ENCODE measurements at regions not wholly inside any gene's neighbourhood (a gene's known extent, or its start where the extent isn't known, plus 50 kb on each side); places are given as distances from the start of the nearest gene placed in this dataset.

DNA sequence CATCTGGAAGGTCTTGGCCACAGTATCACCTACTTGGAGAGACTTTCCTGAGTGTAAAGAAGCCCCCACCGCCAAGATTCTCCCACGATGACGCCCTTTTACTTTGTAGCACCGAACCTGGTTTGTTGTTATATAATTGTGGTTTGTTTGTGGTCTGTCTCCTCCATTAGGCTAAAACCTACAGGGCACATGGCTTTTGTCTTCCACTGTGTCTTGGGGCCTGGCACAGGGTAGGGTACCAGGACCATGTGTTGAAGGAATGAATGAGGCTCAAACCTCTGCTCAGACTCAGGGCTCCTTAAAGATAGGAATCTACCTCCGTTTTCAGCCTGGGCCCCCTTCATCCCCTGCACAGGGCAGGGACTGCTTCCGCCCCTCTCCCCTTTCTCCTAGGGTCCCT, 59.4 kb upstream of the CCDC167 start:
- TF ChIP-seq, protein P1, sequence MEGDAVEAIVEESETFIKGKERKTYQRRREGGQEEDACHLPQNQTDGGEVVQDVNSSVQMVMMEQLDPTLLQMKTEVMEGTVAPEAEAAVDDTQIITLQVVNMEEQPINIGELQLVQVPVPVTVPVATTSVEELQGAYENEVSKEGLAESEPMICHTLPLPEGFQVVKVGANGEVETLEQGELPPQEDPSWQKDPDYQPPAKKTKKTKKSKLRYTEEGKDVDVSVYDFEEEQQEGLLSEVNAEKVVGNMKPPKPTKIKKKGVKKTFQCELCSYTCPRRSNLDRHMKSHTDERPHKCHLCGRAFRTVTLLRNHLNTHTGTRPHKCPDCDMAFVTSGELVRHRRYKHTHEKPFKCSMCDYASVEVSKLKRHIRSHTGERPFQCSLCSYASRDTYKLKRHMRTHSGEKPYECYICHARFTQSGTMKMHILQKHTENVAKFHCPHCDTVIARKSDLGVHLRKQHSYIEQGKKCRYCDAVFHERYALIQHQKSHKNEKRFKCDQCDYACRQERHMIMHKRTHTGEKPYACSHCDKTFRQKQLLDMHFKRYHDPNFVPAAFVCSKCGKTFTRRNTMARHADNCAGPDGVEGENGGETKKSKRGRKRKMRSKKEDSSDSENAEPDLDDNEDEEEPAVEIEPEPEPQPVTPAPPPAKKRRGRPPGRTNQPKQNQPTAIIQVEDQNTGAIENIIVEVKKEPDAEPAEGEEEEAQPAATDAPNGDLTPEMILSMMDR (conservative IDR thresholded peaks at IDR 0.05), result no peak
- H3K9me3 Mint-ChIP-seq, result peaks cover 4% of the 10 kb centered on the region
- no peak overlapping the region for H3K27ac Mint-ChIP-seq
- H3K27me3 Mint-ChIP-seq, result peaks cover 57% of the 10 kb centered on the region
- no peak for DNase-seq (ENCODE audit: extremely low spot score, unreplicated experiment)
- H3K4me1 Mint-ChIP-seq (ENCODE audit: unreplicated experiment), result peaks cover 61% of the 10 kb centered on the region
- H3K36me3 Mint-ChIP-seq, result no peaks in the 10 kb centered on the region
- H3K4me3 Mint-ChIP-seq, result no peak overlapping the region

DNA sequence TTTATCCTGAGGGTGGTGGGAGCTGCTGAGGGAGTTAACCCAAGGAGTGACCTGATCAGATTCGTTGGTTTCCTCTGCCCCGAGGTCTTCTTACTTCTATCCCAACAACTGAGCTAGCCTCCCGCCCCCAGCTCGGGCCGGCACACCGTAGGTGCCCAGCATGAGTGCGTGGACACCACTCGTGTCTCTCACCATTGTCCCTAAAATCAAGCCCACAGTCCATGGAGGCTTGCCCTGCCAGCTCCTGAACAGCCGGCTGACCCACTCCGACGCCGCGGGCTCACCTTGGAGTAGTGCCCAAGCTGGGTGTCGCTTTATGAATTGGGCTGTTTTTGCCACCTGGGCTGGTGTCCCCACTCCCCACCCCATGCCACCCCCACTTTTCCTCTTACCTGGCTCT, 59.0 kb upstream of the CCDC167 start:
- Mint-ChIP-seq H3K27me3 (peaks cover 54% of the 10 kb centered on the region), H3K4me1 (ENCODE audit: unreplicated experiment) (peaks cover 60% of the 10 kb centered on the region)
- TF ChIP-seq, protein P1 (conservative IDR thresholded peaks at IDR 0.05), result no peak

DNA sequence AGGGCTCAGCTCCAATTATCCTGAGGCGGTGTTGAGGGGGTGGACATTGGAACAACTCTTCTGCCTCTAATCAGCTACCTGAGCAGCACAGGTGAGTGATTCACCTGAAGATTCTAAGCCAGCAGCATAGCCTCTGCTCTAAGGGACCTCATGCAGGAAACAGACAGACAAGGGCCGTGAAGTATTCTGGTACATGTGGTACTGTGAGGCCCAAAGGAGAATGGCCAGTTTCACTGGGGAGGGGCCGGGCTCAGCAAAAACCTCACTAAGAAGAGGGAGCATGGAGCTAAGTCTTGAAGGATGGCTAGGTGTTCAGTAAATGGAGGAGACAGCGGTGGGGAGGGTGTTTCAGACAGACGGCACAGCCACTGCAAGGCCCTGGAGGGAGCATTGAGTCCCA, 58.5 kb upstream of the CCDC167 start:
- Mint-ChIP-seq H3K4me3 (no peak overlapping the region), H3K36me3 (no peaks in the 10 kb centered on the region), H3K27me3 (peaks cover 54% of the 10 kb centered on the region)

More for the DNA sequence above, 59.0 kb upstream of the CCDC167 start:
- Mint-ChIP-seq H3K4me3 (no peak overlapping the region), H3K9me3 (peaks cover 4% of the 10 kb centered on the region), H3K36me3 (no peaks in the 10 kb centered on the region), H3K27ac (no peak overlapping the region)
- DNase-seq (ENCODE audit: extremely low spot score, unreplicated experiment), result no peak

DNA sequence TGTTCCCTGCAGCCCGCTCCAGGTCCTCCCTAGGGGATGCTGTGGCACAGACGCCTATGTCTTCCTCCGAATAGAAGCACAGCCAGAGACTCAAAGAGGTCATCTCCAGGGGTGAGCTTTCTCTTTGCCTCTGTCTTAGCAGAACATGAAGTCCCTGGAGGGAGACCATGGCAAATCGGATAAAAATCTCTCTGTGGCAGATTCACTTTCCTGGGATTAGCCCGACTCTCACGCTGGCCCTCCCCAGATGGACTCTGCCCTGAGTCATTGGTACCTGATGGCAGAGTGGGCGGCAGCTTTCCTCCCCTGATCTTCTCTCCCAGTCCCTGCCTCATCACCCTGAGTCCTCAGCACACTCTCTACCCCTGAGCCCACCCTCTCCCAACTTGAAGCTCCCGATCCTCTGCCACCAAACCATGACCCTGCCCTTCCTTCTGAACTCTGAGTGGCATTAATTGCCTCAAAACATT, 58.0 kb upstream of the CCDC167 start:
- peak overlapping the region; percentile 17 for H3K4me3 Mint-ChIP-seq
- peaks cover 4% of the 10 kb centered on the region for H3K9me3 Mint-ChIP-seq
- H3K4me1 Mint-ChIP-seq (ENCODE audit: unreplicated experiment), result peaks cover 61% of the 10 kb centered on the region
- H3K27me3 Mint-ChIP-seq, result peaks cover 54% of the 10 kb centered on the region
- H3K36me3 Mint-ChIP-seq, result no peaks in the 10 kb centered on the region
- DNase-seq (ENCODE audit: extremely low spot score, unreplicated experiment), result no peak
- TF ChIP-seq, protein P1 (conservative IDR thresholded peaks at IDR 0.05), result no peak
- peak overlapping the region; percentile 63 for H3K27ac Mint-ChIP-seq

More for the DNA sequence above, 58.5 kb upstream of the CCDC167 start:
- no peak for DNase-seq (ENCODE audit: extremely low spot score, unreplicated experiment)
- Mint-ChIP-seq H3K27ac (no peak overlapping the region), H3K9me3 (peaks cover 4% of the 10 kb centered on the region), H3K4me1 (ENCODE audit: unreplicated experiment) (peaks cover 61% of the 10 kb centered on the region)
- TF ChIP-seq, protein P1 (conservative IDR thresholded peaks at IDR 0.05), result no peak

DNA sequence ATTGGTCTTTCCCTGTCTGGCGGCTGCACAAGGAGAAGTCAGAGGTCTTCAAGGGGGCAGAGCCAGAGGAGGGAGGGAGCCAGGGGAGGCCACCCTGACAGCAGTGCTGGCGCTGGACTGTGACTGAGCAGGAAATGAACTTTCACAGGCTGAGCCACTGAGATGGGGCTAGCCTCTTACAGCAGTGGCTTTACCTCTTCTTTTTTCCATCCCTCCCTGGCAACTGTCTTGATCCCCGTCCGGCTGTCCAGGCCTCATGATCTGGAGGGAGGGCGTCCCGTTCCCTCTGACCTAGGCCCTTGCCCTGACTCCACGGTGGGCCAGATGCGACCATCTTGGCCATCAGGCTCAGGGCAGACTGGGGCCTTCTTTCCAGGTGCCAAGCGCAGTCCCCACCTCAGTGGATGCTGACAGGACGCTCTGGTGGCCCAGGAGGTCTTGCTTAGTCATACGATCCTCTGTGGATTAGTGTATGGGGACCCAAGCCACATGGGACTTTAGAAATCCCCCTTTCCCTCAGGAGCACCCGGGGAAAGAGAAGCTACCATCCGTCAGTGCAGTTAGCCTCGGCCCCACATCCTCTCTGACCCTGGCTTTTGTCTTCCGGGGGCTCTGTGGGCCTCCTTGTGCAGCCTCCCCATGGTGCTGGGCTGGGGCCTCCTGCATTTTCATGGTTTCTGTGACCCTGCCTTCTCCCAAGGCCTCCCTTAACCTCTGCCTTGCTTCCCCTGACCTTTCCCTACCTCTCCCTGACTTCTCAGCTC, 57.4 kb upstream of the CCDC167 start:
- DNase-seq (ENCODE audit: extremely low spot score, unreplicated experiment), result no peak
- TF ChIP-seq, protein P1 (conservative IDR thresholded peaks at IDR 0.05), result no peak
- peaks cover 4% of the 10 kb centered on the region for H3K9me3 Mint-ChIP-seq
- H3K36me3 Mint-ChIP-seq, result no peaks in the 10 kb centered on the region
- H3K27ac Mint-ChIP-seq, result peak overlapping the region; percentile 63
- H3K4me1 Mint-ChIP-seq (ENCODE audit: unreplicated experiment), result peaks cover 61% of the 10 kb centered on the region
- peaks cover 54% of the 10 kb centered on the region for H3K27me3 Mint-ChIP-seq
- H3K4me3 Mint-ChIP-seq, result no peak overlapping the region
